CD4-positive, alpha-beta T cell treated with Interleukin-6 at 100 ng/mL for 8 hours (primary cell): ENCODE measurements at regions not wholly inside any gene's neighbourhood (a gene's known extent, or its start where the extent isn't known, plus 50 kb on each side); places are given as distances from the start of the nearest gene placed in this dataset.
"Not testable (repeated sequence)": the region's sequence is repeated elsewhere in the genome, so short reads cannot be mapped to it uniquely, and the experiment has no call there.

Source experiments
- DNase-seq: peaks from one replicate; pipeline ENCODE4 v3.0.0-alpha.2; 2020; ENCODE audit warnings: mixed read lengths, low spot score

- peak; percentile 64 for DNase-seq
These were observed 123.5 kb downstream of the MAP3K7 start for GRCh38 chr6:90463359-90463758.

- DNase-seq: no peak
These were observed 124.8 kb downstream of the MAP3K7 start for GRCh38 chr6:90462102-90462501.

- DNase-seq: no peak
These were observed 125.5 kb downstream of the MAP3K7 start for GRCh38 chr6:90461383-90461782.

- no peak for DNase-seq
These were observed 126.8 kb downstream of the MAP3K7 start for GRCh38 chr6:90460051-90460450.

GRCh38 chr6:90459225-90459758, 127.6 kb downstream of the MAP3K7 start:
- DNase-seq: no peak

GRCh38 chr6:90458353-90459224, 128.3 kb downstream of the MAP3K7 start:
- DNase-seq: peak; percentile 54

GRCh38 chr6:90457867-90458259, 129.0 kb downstream of the MAP3K7 start:
- no peak for DNase-seq

GRCh38 chr6:90456997-90457866, 129.6 kb downstream of the MAP3K7 start:
- not testable (repeated sequence) for DNase-seq

GRCh38 chr6:90456001-90456400, 130.9 kb downstream of the MAP3K7 start:
- DNase-seq: no peak

- no peak for DNase-seq
These were observed 131.9 kb downstream of the MAP3K7 start for GRCh38 chr6:90454836-90455427.

- DNase-seq: no peak
These were observed 136.5 kb downstream of the MAP3K7 start for GRCh38 chr6:90450268-90450953.

- no peak for DNase-seq
These were observed 137.6 kb downstream of the MAP3K7 start for GRCh38 chr6:90449311-90449710.

GRCh38 chr6:90448836-90449235, 138.0 kb downstream of the MAP3K7 start:
- DNase-seq: no peak

GRCh38 chr6:90446164-90446563, 140.7 kb downstream of the MAP3K7 start:
- DNase-seq: no peak

- DNase-seq: no peak
These were observed 141.3 kb downstream of the MAP3K7 start for GRCh38 chr6:90445533-90446108.

- DNase-seq: no peak
These were observed 142.6 kb downstream of the MAP3K7 start for GRCh38 chr6:90444160-90444714.

- no peak for DNase-seq
These were observed 144.5 kb downstream of the MAP3K7 start for GRCh38 chr6:90442366-90442765.

- no peak for DNase-seq
These were observed 144.1 kb upstream of the BACH2 start for GRCh38 chr6:90440586-90441283.

GRCh38 chr6:90439586-90439985, 142.9 kb upstream of the BACH2 start:
- DNase-seq: no peak

- no peak for DNase-seq
These were observed 139.8 kb upstream of the BACH2 start for GRCh38 chr6:90436403-90436802.
